ENCODE measurements at regions not wholly inside any gene's neighbourhood (a gene's known extent, or its start where the extent isn't known, plus 50 kb on each side); places are given as distances from the start of the nearest gene placed in this dataset.
"Not testable (repeated sequence)": the region's sequence is repeated elsewhere in the genome, so short reads cannot be mapped to it uniquely, and the experiment has no call there.

- no peaks in the 10 kb centered on the region for H3K36me3 Mint-ChIP-seq (ENCODE audit: insufficient read depth)
- peaks cover 19% of the 10 kb centered on the region for H3K27me3 Mint-ChIP-seq (ENCODE audit: low read depth)
- DNase-seq (no peak), ATAC-seq (no peak)
- peaks cover 13% of the 10 kb centered on the region for H3K9me3 Mint-ChIP-seq
- H3K4me3 Mint-ChIP-seq = no peak overlapping the region
- no peaks in the 10 kb centered on the region for H3K4me1 Mint-ChIP-seq (ENCODE audit: low read depth)
Measured at GRCh38 chr16:5176505-5176904, 78.9 kb upstream of the EEF2KMT start.

- ATAC-seq (no peak), DNase-seq (no peak)
- Mint-ChIP-seq H3K4me3 (no peak overlapping the region), H3K27me3 (ENCODE audit: low read depth) (peaks cover 13% of the 10 kb centered on the region), H3K36me3 (ENCODE audit: insufficient read depth) (no peaks in the 10 kb centered on the region), H3K4me1 (ENCODE audit: low read depth) (no peaks in the 10 kb centered on the region), H3K9me3 (peaks cover 13% of the 10 kb centered on the region)
Measured at GRCh38 chr16:5175266-5175665, 77.7 kb upstream of the EEF2KMT start.

GRCh38 chr16:5166486-5166885 is 68.9 kb upstream of the EEF2KMT start:
- H3K4me1 Mint-ChIP-seq (ENCODE audit: low read depth) = no peaks in the 10 kb centered on the region
- peaks cover under 1% of the 10 kb centered on the region for H3K9me3 Mint-ChIP-seq
- ATAC-seq = no peak
- H3K27me3 Mint-ChIP-seq (ENCODE audit: low read depth) = peaks cover 31% of the 10 kb centered on the region
- H3K36me3 Mint-ChIP-seq (ENCODE audit: insufficient read depth) = no peaks in the 10 kb centered on the region
- no peak for DNase-seq
- H3K4me3 Mint-ChIP-seq = no peak overlapping the region

- H3K9me3 Mint-ChIP-seq; H3K36me3 Mint-ChIP-seq (ENCODE audit: insufficient read depth); H3K4me1 Mint-ChIP-seq (ENCODE audit: low read depth); ATAC-seq; DNase-seq; H3K4me3 Mint-ChIP-seq: not testable (repeated sequence)
- peaks cover 29% of the 10 kb centered on the region for H3K27me3 Mint-ChIP-seq (ENCODE audit: low read depth)
Measured at GRCh38 chr16:5165429-5165828, 67.8 kb upstream of the EEF2KMT start.

- not testable (repeated sequence) for H3K9me3 Mint-ChIP-seq; ATAC-seq; H3K4me3 Mint-ChIP-seq; DNase-seq; H3K36me3 Mint-ChIP-seq (ENCODE audit: insufficient read depth); H3K4me1 Mint-ChIP-seq (ENCODE audit: low read depth)
- H3K27me3 Mint-ChIP-seq (ENCODE audit: low read depth) = peaks cover 24% of the 10 kb centered on the region
Measured at GRCh38 chr16:5162801-5163200, 65.2 kb upstream of the EEF2KMT start.

- not testable (repeated sequence) for H3K36me3 Mint-ChIP-seq (ENCODE audit: insufficient read depth); H3K9me3 Mint-ChIP-seq; H3K4me1 Mint-ChIP-seq (ENCODE audit: low read depth); DNase-seq; ATAC-seq; H3K4me3 Mint-ChIP-seq
- peaks cover 17% of the 10 kb centered on the region for H3K27me3 Mint-ChIP-seq (ENCODE audit: low read depth)
Measured at GRCh38 chr16:5161888-5162287, 64.3 kb upstream of the EEF2KMT start.

GRCh38 chr16:5160010-5160409 is 62.4 kb upstream of the EEF2KMT start:
- ATAC-seq; H3K9me3 Mint-ChIP-seq; H3K4me1 Mint-ChIP-seq (ENCODE audit: low read depth); DNase-seq; H3K36me3 Mint-ChIP-seq (ENCODE audit: insufficient read depth); H3K27me3 Mint-ChIP-seq (ENCODE audit: low read depth); H3K4me3 Mint-ChIP-seq: not testable (repeated sequence)

- not testable (repeated sequence) for ATAC-seq; H3K36me3 Mint-ChIP-seq (ENCODE audit: insufficient read depth); H3K9me3 Mint-ChIP-seq; H3K27me3 Mint-ChIP-seq (ENCODE audit: low read depth); H3K4me3 Mint-ChIP-seq; H3K4me1 Mint-ChIP-seq (ENCODE audit: low read depth); DNase-seq
Measured at GRCh38 chr16:5159537-5159936, 61.9 kb upstream of the EEF2KMT start.

GRCh38 chr16:5158494-5158893 is 60.9 kb upstream of the EEF2KMT start:
- Mint-ChIP-seq H3K9me3 (peaks cover 4% of the 10 kb centered on the region), H3K4me1 (ENCODE audit: low read depth) (no peaks in the 10 kb centered on the region), H3K4me3 (no peak overlapping the region), H3K36me3 (ENCODE audit: insufficient read depth) (no peaks in the 10 kb centered on the region), H3K27me3 (ENCODE audit: low read depth) (peaks cover 10% of the 10 kb centered on the region)
- no peak for ATAC-seq
- DNase-seq = no peak

- not testable (repeated sequence) for H3K4me3 Mint-ChIP-seq; H3K9me3 Mint-ChIP-seq; DNase-seq; H3K4me1 Mint-ChIP-seq (ENCODE audit: low read depth); ATAC-seq; H3K36me3 Mint-ChIP-seq (ENCODE audit: insufficient read depth)
- peaks cover 17% of the 10 kb centered on the region for H3K27me3 Mint-ChIP-seq (ENCODE audit: low read depth)
Measured at GRCh38 chr16:5156486-5156885, 58.9 kb upstream of the EEF2KMT start.

- not testable (repeated sequence) for H3K4me1 Mint-ChIP-seq (ENCODE audit: low read depth); H3K9me3 Mint-ChIP-seq; H3K36me3 Mint-ChIP-seq (ENCODE audit: insufficient read depth); DNase-seq; H3K4me3 Mint-ChIP-seq; ATAC-seq
- peaks cover 15% of the 10 kb centered on the region for H3K27me3 Mint-ChIP-seq (ENCODE audit: low read depth)
Measured at GRCh38 chr16:5154006-5154405, 56.4 kb upstream of the EEF2KMT start.

- H3K4me1 Mint-ChIP-seq (ENCODE audit: low read depth); H3K36me3 Mint-ChIP-seq (ENCODE audit: insufficient read depth); ATAC-seq; DNase-seq; H3K9me3 Mint-ChIP-seq; H3K4me3 Mint-ChIP-seq: not testable (repeated sequence)
- H3K27me3 Mint-ChIP-seq (ENCODE audit: low read depth) = peaks cover 28% of the 10 kb centered on the region
Measured at GRCh38 chr16:5151409-5151808, 53.8 kb upstream of the EEF2KMT start.
